Muscle layer of duodenum (tissue), 2 donors: ENCODE measurements at regions not wholly inside any gene's neighbourhood (a gene's known extent, or its start where the extent isn't known, plus 50 kb on each side); places are given as distances from the start of the nearest gene placed in this dataset.

Experiments
- H3K27ac ChIP-seq: one replicate; pipeline ENCODE4 v1.7.0; 2013; ENCODE audit warnings: mild to moderate bottlenecking, low read length
- H3K27me3 ChIP-seq: one replicate; pipeline ENCODE4 v1.7.0; 2013; ENCODE audit warnings: low read depth, mild to moderate bottlenecking, control low read depth, low read length
- H3K36me3 ChIP-seq, 2 donors: one replicate each; pipeline ENCODE4 v1.7.0; 2013; ENCODE audit warnings: low read length in 2 of 2, control low read depth in 1 of 2, mild to moderate bottlenecking in 1 of 2; ENCODE audit not compliant: insufficient read depth in 2 of 2, control insufficient read depth in 1 of 2
- H3K4me1 ChIP-seq, 2 donors: one replicate each; pipeline ENCODE4 v1.7.0; 2013; ENCODE audit warnings: low read length in 2 of 2, mild to moderate bottlenecking in 2 of 2, control low read depth in 1 of 2, moderate library complexity in 1 of 2; ENCODE audit not compliant: insufficient read depth in 2 of 2, control insufficient read depth in 1 of 2
- H3K4me3 ChIP-seq, 2 donors: one replicate each; pipeline ENCODE4 v1.7.0; 2013; ENCODE audit warnings: low read length in 2 of 2, low read depth in 1 of 2, mild to moderate bottlenecking in 1 of 2
- H3K9me3 ChIP-seq, 2 donors: one replicate each; pipeline ENCODE4 v1.7.0; 2013; ENCODE audit warnings: low read length in 2 of 2, control low read depth in 1 of 2, mild to moderate bottlenecking in 1 of 2; ENCODE audit not compliant: control insufficient read depth in 1 of 2
- donor health status: healthy.

GRCh38 chr9:78462611-78463010 is 165.7 kb downstream of the PSAT1 start:
- no peaks in the 10 kb centered on the region for H3K36me3 ChIP-seq
- no peaks in the 10 kb centered on the region for H3K9me3 ChIP-seq
- no peaks in the 10 kb centered on the region for H3K4me1 ChIP-seq
- no peak overlapping the region for H3K4me3 ChIP-seq
- no peaks in the 10 kb centered on the region for H3K27me3 ChIP-seq
- H3K27ac ChIP-seq, result no peak overlapping the region

GRCh38 chr9:78463750-78464149 is 166.8 kb downstream of the PSAT1 start:
- no peaks in the 10 kb centered on the region for H3K36me3 ChIP-seq

GRCh38 chr9:78468231-78468630 is 171.3 kb downstream of the PSAT1 start:
- H3K27me3 ChIP-seq, result no peaks in the 10 kb centered on the region
- no peak overlapping the region for H3K27ac ChIP-seq
- no peaks in the 10 kb centered on the region for H3K36me3 ChIP-seq
- H3K4me1 ChIP-seq, result no peaks in the 10 kb centered on the region
- H3K4me3 ChIP-seq, result no peak overlapping the region
- H3K9me3 ChIP-seq, result no peaks in the 10 kb centered on the region

More at GRCh38 chr9:78463750-78464149, 166.8 kb downstream of the PSAT1 start:
- Histone ChIP-seq H3K4me1 (no peaks in the 10 kb centered on the region), H3K9me3 (no peaks in the 10 kb centered on the region), H3K27ac (no peak overlapping the region), H3K4me3 (no peak overlapping the region), H3K27me3 (no peaks in the 10 kb centered on the region)

- no peak overlapping the region for H3K4me3 ChIP-seq
Measured at GRCh38 chr9:78468974-78469576, 172.2 kb downstream of the PSAT1 start.

GRCh38 chr9:78470216-78470615 is 173.3 kb downstream of the PSAT1 start:
- H3K4me1 ChIP-seq, result no peaks in the 10 kb centered on the region
- no peak overlapping the region for H3K27ac ChIP-seq
- H3K4me3 ChIP-seq, result no peak overlapping the region
- no peaks in the 10 kb centered on the region for H3K27me3 ChIP-seq
- H3K9me3 ChIP-seq, result no peaks in the 10 kb centered on the region
- H3K36me3 ChIP-seq, result no peaks in the 10 kb centered on the region

More at GRCh38 chr9:78468974-78469576, 172.2 kb downstream of the PSAT1 start:
- Histone ChIP-seq H3K9me3 (no peaks in the 10 kb centered on the region), H3K27me3 (no peaks in the 10 kb centered on the region), H3K27ac (no peak overlapping the region), H3K4me1 (no peaks in the 10 kb centered on the region), H3K36me3 (no peaks in the 10 kb centered on the region)

GRCh38 chr9:78470741-78471140 is 173.8 kb downstream of the PSAT1 start:
- H3K27ac ChIP-seq, result no peak overlapping the region

GRCh38 chr9:78472111-78472510 is 175.2 kb downstream of the PSAT1 start:
- no peak overlapping the region for H3K4me3 ChIP-seq
- H3K27me3 ChIP-seq, result no peaks in the 10 kb centered on the region
- no peaks in the 10 kb centered on the region for H3K4me1 ChIP-seq
- no peaks in the 10 kb centered on the region for H3K36me3 ChIP-seq
- H3K9me3 ChIP-seq, result no peaks in the 10 kb centered on the region
- no peak overlapping the region for H3K27ac ChIP-seq

More at GRCh38 chr9:78470741-78471140, 173.8 kb downstream of the PSAT1 start:
- Histone ChIP-seq H3K4me3 (no peak overlapping the region), H3K9me3 (no peaks in the 10 kb centered on the region), H3K4me1 (no peaks in the 10 kb centered on the region), H3K36me3 (no peaks in the 10 kb centered on the region), H3K27me3 (no peaks in the 10 kb centered on the region)

GRCh38 chr9:78479441-78479840 is 182.5 kb downstream of the PSAT1 start:
- peaks cover 0 to 11% of the 10 kb centered on the region in 2 donors for H3K9me3 ChIP-seq

GRCh38 chr9:78486661-78487060 is 189.7 kb downstream of the PSAT1 start:
- H3K4me1 ChIP-seq, result no peaks in the 10 kb centered on the region
- no peak overlapping the region for H3K27ac ChIP-seq
- no peaks in the 10 kb centered on the region for H3K27me3 ChIP-seq

More at GRCh38 chr9:78479441-78479840, 182.5 kb downstream of the PSAT1 start:
- no peaks in the 10 kb centered on the region for H3K4me1 ChIP-seq
- no peaks in the 10 kb centered on the region for H3K27me3 ChIP-seq
- no peak overlapping the region for H3K4me3 ChIP-seq
- H3K36me3 ChIP-seq, result no peaks in the 10 kb centered on the region
- H3K27ac ChIP-seq, result no peak overlapping the region

GRCh38 chr9:78490231-78490630 is 193.3 kb downstream of the PSAT1 start:
- Histone ChIP-seq H3K36me3 (no peaks in the 10 kb centered on the region), H3K9me3 (no peaks in the 10 kb centered on the region), H3K27ac (no peak overlapping the region), H3K27me3 (no peaks in the 10 kb centered on the region), H3K4me3 (no peak overlapping the region), H3K4me1 (no peaks in the 10 kb centered on the region)

More at GRCh38 chr9:78486661-78487060, 189.7 kb downstream of the PSAT1 start:
- Histone ChIP-seq H3K36me3 (no peaks in the 10 kb centered on the region), H3K4me3 (no peak overlapping the region), H3K9me3 (peaks cover 0 to 7% of the 10 kb centered on the region in 2 donors)

GRCh38 chr9:78491402-78491801 is 194.5 kb downstream of the PSAT1 start:
- no peak overlapping the region for H3K4me3 ChIP-seq
- no peaks in the 10 kb centered on the region for H3K27me3 ChIP-seq
- H3K4me1 ChIP-seq, result no peaks in the 10 kb centered on the region
- H3K36me3 ChIP-seq, result no peaks in the 10 kb centered on the region
- H3K27ac ChIP-seq, result no peak overlapping the region
- no peaks in the 10 kb centered on the region for H3K9me3 ChIP-seq

- no peaks in the 10 kb centered on the region for H3K27me3 ChIP-seq
- H3K9me3 ChIP-seq, result no peaks in the 10 kb centered on the region
- no peak overlapping the region for H3K4me3 ChIP-seq
- H3K36me3 ChIP-seq, result no peaks in the 10 kb centered on the region
- no peaks in the 10 kb centered on the region for H3K4me1 ChIP-seq
- H3K27ac ChIP-seq, result no peak overlapping the region
Measured at GRCh38 chr9:78493166-78493742, 196.3 kb downstream of the PSAT1 start.
